ENCODE measurements at regions not wholly inside any gene's neighbourhood (a gene's known extent, or its start where the extent isn't known, plus 50 kb on each side); places are given as distances from the start of the nearest gene placed in this dataset.

- Histone ChIP-seq H3K9me3 (no peaks in the 10 kb centered on the region), H3K4me1 (no peaks in the 10 kb centered on the region), H3K4me3 (no peak overlapping the region), H3K27ac (no peak overlapping the region), H3K27me3 (peaks cover 0 to 9% (median 0%) of the 10 kb centered on the region in 7 donors), H3K36me3 (no peaks in the 10 kb centered on the region)
- TF ChIP-seq CTCF (IDR thresholded peaks at IDR 0.05): no peak
- DNase-seq: no peak
- no peak for ATAC-seq
- WGBS, 2 donors: 90 to 95% methylated on average over 5 of the region's 5 CpGs
- intact Hi-C loops (cut with DNase I): no loop called here
These were observed 80.1 kb upstream of the FZD8 start for GRCh38 chr10:35722226-35722625.

GRCh38 chr10:35720366-35720765 is 78.3 kb upstream of the FZD8 start:
- H3K27ac ChIP-seq: no peak overlapping the region
- no peaks in the 10 kb centered on the region for H3K9me3 ChIP-seq
- ATAC-seq (no peak), DNase-seq (no peak)
- 67 to 74% methylated on average over 2 of the region's 2 CpGs for WGBS, 2 donors
- H3K36me3 ChIP-seq: no peaks in the 10 kb centered on the region
- intact Hi-C loops (cut with DNase I): no loop called here
- no peaks in the 10 kb centered on the region for H3K4me1 ChIP-seq
- no peak overlapping the region for H3K4me3 ChIP-seq
- peaks cover 0 to 9% (median 0%) of the 10 kb centered on the region in 7 donors for H3K27me3 ChIP-seq
- TF ChIP-seq CTCF (IDR thresholded peaks at IDR 0.05): no peak

- Histone ChIP-seq H3K4me1 (peaks cover 0 to 13% (median 0%) of the 10 kb centered on the region in 9 donors), H3K27me3 (peaks cover 0 to 8% (median 0%) of the 10 kb centered on the region in 7 donors), H3K27ac (no peak overlapping the region), H3K4me3 (no peak overlapping the region), H3K9me3 (peaks cover 0 to 5% (median 0%) of the 10 kb centered on the region in 11 donors), H3K36me3 (no peaks in the 10 kb centered on the region)
- intact Hi-C loops (cut with DNase I): no loop called here
- WGBS, 2 donors: 84 to 85% methylated on average over 1 of the region's 1 CpG
- no peak for TF ChIP-seq CTCF (IDR thresholded peaks at IDR 0.05)
- DNase-seq (no peak), ATAC-seq (no peak)
These were observed 74.7 kb upstream of the FZD8 start for GRCh38 chr10:35716776-35717175.

- no peak for TF ChIP-seq CTCF (IDR thresholded peaks at IDR 0.05)
- Histone ChIP-seq H3K27ac (no peak overlapping the region), H3K36me3 (no peaks in the 10 kb centered on the region), H3K27me3 (peaks cover 0 to 8% (median 0%) of the 10 kb centered on the region in 7 donors), H3K4me3 (no peak overlapping the region), H3K4me1 (peaks cover 0 to 16% (median 0%) of the 10 kb centered on the region in 9 donors), H3K9me3 (peaks cover 0 to 10% (median 0%) of the 10 kb centered on the region in 11 donors)
- DNase-seq (no peak), ATAC-seq (no peak)
- intact Hi-C loops (cut with DNase I): no loop called here
- 59 to 62% methylated on average over 3 of the region's 3 CpGs for WGBS, 2 donors
These were observed 70.4 kb upstream of the FZD8 start for GRCh38 chr10:35712486-35712885.

Data from heart right ventricle (tissue), 16 donors.